Erythroblast (primary cell): ENCODE measurements at regions not wholly inside any gene's neighbourhood (a gene's known extent, or its start where the extent isn't known, plus 50 kb on each side); places are given as distances from the start of the nearest gene placed in this dataset.

Experiments used
- GATA1 ChIP-seq: IDR thresholded peaks from 2 replicates; pipeline ENCODE4 v1.6.1; 2011; ENCODE audit warnings: low read depth, mild to moderate bottlenecking, control low read depth, low read length, moderate library complexity
- POLR2A ChIP-seq: IDR thresholded peaks from 2 replicates; pipeline ENCODE4 v1.6.1; 2011; ENCODE audit warnings: mild to moderate bottlenecking, low read length

GRCh38 chr10:117748058-117748457 lies 205.5 kb downstream of the EMX2 start:
- TF ChIP-seq POLR2A (no peak), GATA1 (no peak)
